ENCODE measurements at regions not wholly inside any gene's neighbourhood (a gene's known extent, or its start where the extent isn't known, plus 50 kb on each side); places are given as distances from the start of the nearest gene placed in this dataset.

GRCh38 chr20:40760399-40760798, 71.4 kb upstream of the MAFB start:
- H3K9ac ChIP-seq (ENCODE audit: insufficient read depth in 1 of 2, low read depth in 2 of 2, low read length in 2 of 2), result no peak overlapping the region
- no peaks in the 10 kb centered on the region for H3K9me3 ChIP-seq (replicated peaks; ENCODE audit: control insufficient read depth, insufficient read depth, low read depth, low read length)
- H3K4me1 ChIP-seq (replicated peaks in 1 of 2; ENCODE audit: control insufficient read depth in 2 of 2, insufficient read depth in 2 of 2, low read length in 2 of 2), result no peaks in the 10 kb centered on the region
- no peak for FAIRE-seq
- H3K79me2 ChIP-seq (ENCODE audit: control insufficient read depth, insufficient read depth, low read length), result no peaks in the 10 kb centered on the region
- H3K27ac ChIP-seq (ENCODE audit: extremely low read depth, low read depth, low read length), result no peak overlapping the region
- H4K20me1 ChIP-seq (replicated peaks; ENCODE audit: control insufficient read depth, insufficient read depth, low read length), result no peaks in the 10 kb centered on the region
- intact Hi-C loops (cut with micrococcal nuclease), result no loop called here
- ChIA-PET POLR2A (no interaction called here), CTCF (ENCODE audit: low intra/inter-chr PET ratio) (no interaction called here)
- H2AFZ ChIP-seq (ENCODE audit: low read depth, low read length), result no peak overlapping the region
- DNase-seq (ENCODE audit: extremely low read depth in 1 of 4, low spot score in 3 of 4), result no peak
- no peaks in the 10 kb centered on the region for H3K9me1 ChIP-seq (ENCODE audit: control insufficient read depth, insufficient read depth, low read length)
- H3K27me3 ChIP-seq (ENCODE audit: control insufficient read depth in 2 of 2, insufficient read depth in 2 of 2, low read length in 2 of 2), result peaks cover 4 to 5% of the 10 kb centered on the region in 2 experiments; a peak in 3 of 5 replicates
- no peak for TF ChIP-seq TFAM (CRISPR knock-in tag; conservative IDR thresholded peaks at IDR 0.05)
- no peak for TF ChIP-seq FOXA3 (CRISPR knock-in tag; conservative IDR thresholded peaks at IDR 0.05 in 1 of 2, IDR thresholded peaks at IDR 0.05 in 1 of 2)
- no peak for TF ChIP-seq CHD2 (IDR thresholded peaks at IDR 0.05; ENCODE audit: low read depth, low read length)
- TF ChIP-seq ZBTB8A (IDR thresholded peaks at IDR 0.05; ENCODE audit: partially characterized antibody), result no peak
- TF ChIP-seq ZNF184 (CRISPR knock-in tag; IDR thresholded peaks at IDR 0.05), result no peak
- 0% methylated on average over 3 of the region's 3 CpGs for WGBS (ENCODE audit: insufficient coverage, low coverage, missing lambda C conversion rate)
- BruUV-seq (replicated peaks), result no TSS peak
- no peak for ATAC-seq
- no peak overlapping the region for H3K4me2 ChIP-seq (ENCODE audit: insufficient read depth, low read length)
- H3K4me3 ChIP-seq, result no peak overlapping the region
- in situ Hi-C loops (cut with MboI), result no loop called here
- no peaks in the 10 kb centered on the region for H3K36me3 ChIP-seq (ENCODE audit: control insufficient read depth, insufficient read depth, low read length)

DNA sequence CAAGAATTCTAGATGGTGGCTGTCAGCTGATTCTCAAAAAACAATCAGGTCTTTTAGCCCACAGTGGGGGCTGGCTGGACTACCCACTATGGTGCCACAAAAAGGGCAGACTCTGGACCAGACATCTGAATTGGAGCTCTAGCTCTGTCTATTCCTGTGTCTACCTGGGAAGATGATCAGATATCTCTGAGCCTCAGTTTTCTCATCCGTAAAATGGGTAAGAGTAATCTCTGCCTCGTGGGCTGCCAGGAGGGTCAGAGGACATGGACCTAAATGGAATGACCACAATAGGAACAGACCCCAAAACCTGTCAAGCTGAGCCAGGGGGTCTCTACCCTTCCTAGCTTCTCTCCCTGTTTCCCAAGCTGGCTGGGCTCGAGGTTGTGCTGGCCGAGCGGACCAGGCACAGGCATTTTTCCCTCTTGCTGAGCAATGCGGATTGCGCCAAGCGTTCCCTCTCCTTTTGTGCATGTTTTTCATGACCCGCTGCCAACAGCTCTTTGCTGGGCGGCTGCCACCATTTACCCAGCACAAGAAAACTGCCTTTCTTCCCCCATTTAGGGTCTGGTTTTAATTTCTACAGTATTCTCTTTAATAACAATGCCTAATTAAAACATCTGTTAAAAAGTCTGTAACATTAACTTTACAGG, 74.7 kb upstream of the MAFB start:
- intact Hi-C loops (cut with micrococcal nuclease), result no loop called here
- no peak overlapping the region for H3K9ac ChIP-seq (ENCODE audit: insufficient read depth in 1 of 2, low read depth in 2 of 2, low read length in 2 of 2)
- no peaks in the 10 kb centered on the region for H3K36me3 ChIP-seq (ENCODE audit: control insufficient read depth, insufficient read depth, low read length)
- no peaks in the 10 kb centered on the region for H4K20me1 ChIP-seq (replicated peaks; ENCODE audit: control insufficient read depth, insufficient read depth, low read length)
- BruUV-seq (replicated peaks), result no TSS peak
- no peak overlapping the region for H3K4me2 ChIP-seq (ENCODE audit: insufficient read depth, low read length)
- H3K27me3 ChIP-seq (ENCODE audit: control insufficient read depth in 2 of 2, insufficient read depth in 2 of 2, low read length in 2 of 2), result peaks cover 4 to 5% of the 10 kb centered on the region in 2 experiments; a peak in 3 of 5 replicates
- H3K9me1 ChIP-seq (ENCODE audit: control insufficient read depth, insufficient read depth, low read length), result no peaks in the 10 kb centered on the region
- no peak overlapping the region for H3K27ac ChIP-seq (ENCODE audit: extremely low read depth, low read depth, low read length)
- no peaks in the 10 kb centered on the region for H3K9me3 ChIP-seq (replicated peaks; ENCODE audit: control insufficient read depth, insufficient read depth, low read depth, low read length)
- WGBS (ENCODE audit: insufficient coverage, low coverage, missing lambda C conversion rate), result 0% methylated on average over 10 of the region's 10 CpGs
- ChIA-PET POLR2A (interaction anchor here (0.6 kb wide), 1 partner anchor 24 kb away, joined by 3 read pairs; no protein-coding TSS in a partner anchor), CTCF (ENCODE audit: low intra/inter-chr PET ratio) (no interaction called here)
- H2AFZ ChIP-seq (ENCODE audit: low read depth, low read length), result no peak overlapping the region
- no peaks in the 10 kb centered on the region for H3K4me1 ChIP-seq (replicated peaks in 1 of 2; ENCODE audit: control insufficient read depth in 2 of 2, insufficient read depth in 2 of 2, low read length in 2 of 2)
- FAIRE-seq (no peak), ATAC-seq (no peak), DNase-seq (ENCODE audit: extremely low read depth in 1 of 4, low spot score in 3 of 4) (no peak)
- in situ Hi-C loops (cut with MboI), result no loop called here
- H3K4me3 ChIP-seq, result no peak overlapping the region
- no peaks in the 10 kb centered on the region for H3K79me2 ChIP-seq (ENCODE audit: control insufficient read depth, insufficient read depth, low read length)
- TF ChIP-seq ARID2 (IDR thresholded peaks at IDR 0.05), result no peak
- TF ChIP-seq, protein P1, sequence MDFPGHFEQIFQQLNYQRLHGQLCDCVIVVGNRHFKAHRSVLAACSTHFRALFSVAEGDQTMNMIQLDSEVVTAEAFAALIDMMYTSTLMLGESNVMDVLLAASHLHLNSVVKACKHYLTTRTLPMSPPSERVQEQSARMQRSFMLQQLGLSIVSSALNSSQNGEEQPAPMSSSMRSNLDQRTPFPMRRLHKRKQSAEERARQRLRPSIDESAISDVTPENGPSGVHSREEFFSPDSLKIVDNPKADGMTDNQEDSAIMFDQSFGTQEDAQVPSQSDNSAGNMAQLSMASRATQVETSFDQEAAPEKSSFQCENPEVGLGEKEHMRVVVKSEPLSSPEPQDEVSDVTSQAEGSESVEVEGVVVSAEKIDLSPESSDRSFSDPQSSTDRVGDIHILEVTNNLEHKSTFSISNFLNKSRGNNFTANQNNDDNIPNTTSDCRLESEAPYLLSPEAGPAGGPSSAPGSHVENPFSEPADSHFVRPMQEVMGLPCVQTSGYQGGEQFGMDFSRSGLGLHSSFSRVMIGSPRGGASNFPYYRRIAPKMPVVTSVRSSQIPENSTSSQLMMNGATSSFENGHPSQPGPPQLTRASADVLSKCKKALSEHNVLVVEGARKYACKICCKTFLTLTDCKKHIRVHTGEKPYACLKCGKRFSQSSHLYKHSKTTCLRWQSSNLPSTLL (IDR thresholded peaks at IDR 0.05), result no peak
- TF ChIP-seq RBM25 (IDR thresholded peaks at IDR 0.05; ENCODE audit: low read depth, low read length, severe bottlenecking), result peak; percentile 31

Data from K562 (cell line).